Renal cortical epithelial cell (primary cell): ENCODE measurements at regions not wholly inside any gene's neighbourhood (a gene's known extent, or its start where the extent isn't known, plus 50 kb on each side); places are given as distances from the start of the nearest gene placed in this dataset.

Experiments used
- DNase-seq: peaks from one replicate; pipeline ENCODE4 v3.0.0-alpha.2; 2011; ENCODE audit warnings: low read depth

DNA sequence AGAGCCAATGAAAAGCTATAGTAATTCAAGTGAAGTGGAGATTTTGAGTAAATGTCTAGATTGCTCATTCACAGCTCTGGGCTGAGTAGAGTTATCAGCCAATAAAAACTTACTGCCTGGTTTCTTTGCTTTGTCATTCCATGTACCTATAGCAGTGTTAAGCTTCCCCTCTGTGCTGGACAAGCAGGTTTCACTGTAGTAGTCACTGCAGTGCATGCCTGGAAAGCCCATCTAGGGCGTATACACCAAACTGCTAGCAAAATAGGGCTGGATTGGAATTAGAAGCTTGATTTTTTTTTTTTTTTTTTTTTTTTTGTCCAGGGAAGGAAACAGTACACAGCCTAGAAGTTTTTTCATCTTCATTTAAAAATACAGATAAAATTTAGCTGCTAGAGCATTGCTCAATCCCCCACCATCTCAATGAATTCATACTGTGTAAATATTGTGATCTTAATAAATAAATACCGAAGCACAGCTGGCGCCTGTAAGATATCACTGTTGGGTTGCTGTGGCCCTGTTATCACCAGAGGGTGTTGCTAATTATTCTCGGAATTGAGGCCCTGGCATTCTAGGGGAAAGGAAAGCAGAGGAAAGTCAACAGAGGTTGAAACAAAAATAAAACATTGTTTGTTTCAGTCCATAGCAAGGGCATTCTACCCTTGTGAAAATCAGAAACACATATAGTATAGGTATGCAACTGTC lies 968.5 kb upstream of the GJE1 start:
- DNase-seq, result no peak

DNA sequence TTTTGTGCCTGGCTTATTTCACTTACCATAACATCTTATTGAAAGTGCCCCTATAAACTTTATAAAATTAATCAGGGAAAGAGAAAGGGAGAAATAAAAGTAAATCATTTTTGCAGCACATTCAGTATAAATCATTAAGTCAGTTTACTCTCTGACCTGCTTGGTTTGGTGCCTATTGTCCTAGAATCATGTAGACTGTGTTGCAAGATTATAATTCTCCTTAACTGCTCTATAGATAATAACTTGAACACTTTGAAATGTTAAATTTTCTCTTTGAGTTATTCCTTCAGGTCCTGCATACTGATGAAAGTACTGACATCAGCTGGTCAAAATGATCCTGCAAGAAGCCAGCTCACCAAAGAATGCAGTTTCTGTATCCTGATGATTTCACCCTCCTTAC lies 969.6 kb upstream of the GJE1 start:
- DNase-seq, result no peak

DNA sequence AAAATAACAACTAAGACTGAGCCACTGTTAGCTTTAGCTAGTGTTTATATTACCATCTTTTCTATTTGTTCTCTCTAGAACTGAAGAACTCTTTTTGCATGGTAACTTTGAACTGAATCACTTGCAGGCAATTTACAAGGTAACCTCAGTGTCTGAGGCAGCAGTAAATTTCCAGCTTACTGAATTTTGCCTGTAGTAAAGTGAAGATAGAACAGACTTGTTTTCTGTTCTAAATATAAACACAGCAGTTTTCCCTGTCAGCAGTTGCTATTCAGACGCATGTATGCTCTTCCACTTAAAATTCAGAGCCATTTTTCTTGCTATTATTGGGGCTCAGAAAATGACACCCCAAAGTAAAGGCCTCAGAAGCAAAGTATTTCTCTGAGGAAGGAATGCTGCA lies 974.0 kb upstream of the GJE1 start:
- DNase-seq, result no peak

DNA sequence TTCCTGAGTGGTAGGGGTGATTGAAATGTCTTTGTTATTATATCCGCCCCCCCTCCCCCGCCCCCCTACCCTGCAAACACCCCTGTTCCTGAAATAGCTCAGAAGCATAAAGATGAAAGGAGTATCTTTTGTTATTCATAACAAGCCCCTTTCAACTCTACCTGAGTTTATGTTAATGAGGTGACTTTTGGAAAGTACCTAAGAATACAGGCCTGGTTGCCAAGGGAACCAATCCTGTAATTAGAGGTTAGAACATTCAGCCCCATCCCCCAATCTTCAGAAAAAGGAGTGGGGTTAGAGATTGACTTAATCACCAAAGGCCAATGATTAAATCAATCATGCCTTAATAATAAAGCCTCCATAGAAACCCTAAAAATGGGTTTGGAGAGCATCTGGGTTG lies 979.2 kb upstream of the GJE1 start:
- DNase-seq, result peak; percentile 22

DNA sequence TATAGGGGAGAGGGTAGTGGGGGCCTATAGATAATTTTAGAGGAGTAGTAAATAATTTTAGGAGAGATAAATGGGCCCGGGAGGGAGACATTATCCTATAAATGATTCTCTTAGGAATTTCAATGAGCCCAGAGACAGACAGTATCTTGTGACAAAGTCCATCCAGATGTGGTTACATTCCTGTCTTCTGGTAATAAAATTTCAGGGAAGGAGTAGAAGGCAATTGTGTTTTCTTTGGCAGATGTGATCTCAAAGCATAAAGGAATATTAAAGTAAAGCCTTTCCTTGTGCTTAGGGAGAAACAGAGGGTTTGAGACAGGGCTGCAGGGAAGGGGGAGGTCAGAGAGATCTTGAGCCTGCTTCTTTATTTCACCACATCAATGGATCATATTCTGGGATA lies 979.8 kb upstream of the GJE1 start:
- DNase-seq, result no peak

DNA sequence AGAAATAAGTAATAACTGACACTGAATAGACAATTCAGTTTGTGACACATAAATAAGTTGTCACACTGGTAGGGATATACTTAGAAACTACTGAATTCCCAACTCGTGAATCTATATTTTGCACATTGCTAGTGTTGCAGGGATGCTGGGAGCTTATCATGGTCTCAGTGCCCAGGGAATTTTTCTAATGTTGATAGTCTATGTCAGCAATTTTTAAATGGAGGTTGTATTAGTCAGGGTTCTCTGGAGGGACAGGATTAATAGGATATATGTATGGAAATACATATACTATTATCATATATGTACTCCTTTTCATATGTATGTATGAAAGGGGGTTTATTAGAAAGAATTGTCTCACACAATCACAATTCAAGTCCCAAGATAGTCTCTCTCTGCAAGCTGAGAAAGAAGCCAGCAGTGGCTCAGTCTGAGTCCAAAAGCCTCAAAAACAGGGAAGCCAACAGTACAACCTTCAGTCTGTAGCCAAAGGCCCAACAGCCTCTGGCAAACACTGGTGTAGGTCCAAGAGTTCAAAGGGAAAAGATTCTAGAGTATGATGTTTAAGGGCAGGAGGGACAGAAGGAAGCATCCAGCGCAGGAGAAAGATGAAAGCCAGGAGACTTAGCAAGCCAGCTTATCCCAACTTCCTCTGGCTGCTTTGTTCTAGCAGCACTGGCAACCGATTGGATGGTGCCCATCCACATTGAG lies 980.9 kb upstream of the GJE1 start:
- DNase-seq, result no peak

DNA sequence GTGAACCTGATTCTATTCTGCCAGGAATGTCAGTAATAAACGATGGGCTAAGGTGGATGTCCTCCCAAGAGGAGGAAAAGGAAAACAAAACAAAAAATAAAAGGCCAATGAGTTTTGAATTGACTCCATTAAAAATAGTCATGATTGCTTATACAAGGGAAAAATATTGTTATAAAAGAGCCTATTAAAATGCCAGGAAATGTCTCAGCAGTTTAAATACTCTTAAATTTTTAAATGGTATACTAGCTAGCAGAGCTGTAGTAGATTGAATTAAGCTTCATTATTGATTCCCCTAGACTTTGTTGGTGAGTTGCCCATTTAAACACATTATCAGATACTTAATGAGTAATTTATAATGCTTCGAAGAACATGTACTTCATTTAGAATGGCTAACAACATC lies 990.9 kb upstream of the GJE1 start:
- DNase-seq, result no peak

DNA sequence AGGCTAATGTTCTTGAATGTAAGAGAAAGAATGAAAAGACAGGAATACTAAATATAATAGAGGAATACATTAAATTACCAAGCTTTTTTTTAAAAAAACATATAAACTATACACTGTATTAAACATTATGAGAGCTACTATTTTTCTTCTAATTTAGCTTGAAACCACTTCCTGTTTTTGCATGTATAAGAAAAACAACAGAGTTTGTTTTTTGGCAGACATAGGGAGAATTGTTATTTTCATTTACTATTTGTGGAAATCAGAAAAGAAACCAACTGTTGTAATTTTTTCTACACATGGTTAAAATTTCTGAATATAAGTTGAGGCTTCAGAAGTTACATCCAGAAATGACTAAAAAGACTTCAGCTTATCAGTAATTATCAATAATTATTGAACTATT lies 991.8 kb upstream of the GJE1 start:
- no peak for DNase-seq

DNA sequence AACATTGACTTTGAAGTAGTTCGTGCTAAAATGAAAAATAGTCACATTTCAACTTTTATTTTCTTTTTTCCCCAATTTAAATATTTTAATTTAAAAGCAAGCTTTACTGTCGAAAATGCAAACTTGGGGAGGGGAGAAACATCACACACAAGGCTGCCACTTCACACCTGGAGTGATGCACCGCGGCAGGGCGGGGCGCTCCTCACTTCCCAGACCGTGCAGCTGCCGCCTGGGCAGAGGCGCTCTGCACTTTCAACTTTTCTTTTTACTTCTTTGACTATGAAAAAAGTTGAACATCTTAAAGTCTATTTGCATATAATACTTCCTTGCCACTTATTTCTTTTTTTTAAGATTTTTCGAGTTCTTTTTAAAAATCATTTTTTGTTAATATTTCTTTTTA lies 993.3 kb upstream of the GJE1 start:
- no peak for DNase-seq

DNA sequence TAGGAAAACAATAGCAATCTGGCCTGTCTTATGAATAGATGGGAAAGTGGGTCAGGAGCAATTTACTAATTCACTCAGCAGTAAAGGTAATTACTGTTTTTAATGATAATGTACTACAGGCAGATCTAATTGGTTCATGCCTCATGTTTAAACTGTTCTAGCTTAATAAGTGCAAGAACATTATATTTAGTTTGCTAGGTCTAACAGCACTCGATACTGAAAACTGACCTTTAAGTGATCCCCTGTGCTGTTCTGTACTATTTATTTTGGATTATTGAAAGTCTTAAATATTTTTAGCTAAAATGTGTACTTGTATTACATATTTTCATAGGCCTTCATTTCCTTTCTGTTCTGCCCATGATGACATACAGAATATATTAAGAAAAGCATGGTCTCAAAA lies 998.0 kb upstream of the GJE1 start:
- no peak for DNase-seq

DNA sequence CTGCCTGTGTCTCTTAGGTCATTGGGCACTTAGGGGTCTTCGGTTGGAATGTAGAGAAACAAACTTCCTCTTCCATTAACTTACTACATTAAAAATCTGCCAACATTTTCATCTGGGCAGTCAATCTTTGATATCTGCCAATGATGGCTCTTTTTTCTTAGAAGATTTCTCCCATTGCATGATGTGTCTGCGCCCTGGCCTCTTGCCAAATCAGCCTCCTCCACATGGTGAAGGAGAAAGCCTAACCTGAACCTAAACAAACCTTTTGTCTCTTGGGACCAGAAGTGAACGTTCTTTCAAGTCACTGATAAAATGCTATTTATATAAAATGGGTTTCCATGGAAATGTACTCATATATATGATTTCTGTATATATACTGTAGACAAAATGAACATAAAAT lies 998.9 kb upstream of the GJE1 start:
- no peak for DNase-seq

DNA sequence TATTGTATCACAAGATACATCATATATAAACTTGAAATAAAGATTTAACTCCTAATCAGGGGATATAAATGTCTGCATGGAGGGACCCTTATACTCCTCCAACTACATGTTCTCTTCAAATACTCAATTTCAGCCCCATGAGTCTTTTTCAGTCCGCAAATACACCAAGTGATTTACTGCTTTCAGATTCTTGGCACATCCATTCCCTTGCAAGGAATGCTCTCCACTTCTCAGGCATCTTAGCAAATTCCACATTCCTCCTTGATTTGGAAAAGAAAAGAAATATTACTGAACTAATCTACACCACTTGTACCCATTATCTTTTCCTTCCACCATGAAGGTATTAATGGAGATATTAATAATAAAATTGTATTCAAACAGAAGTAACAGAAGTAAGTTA lies 999.4 kb upstream of the GJE1 start:
- no peak for DNase-seq

DNA sequence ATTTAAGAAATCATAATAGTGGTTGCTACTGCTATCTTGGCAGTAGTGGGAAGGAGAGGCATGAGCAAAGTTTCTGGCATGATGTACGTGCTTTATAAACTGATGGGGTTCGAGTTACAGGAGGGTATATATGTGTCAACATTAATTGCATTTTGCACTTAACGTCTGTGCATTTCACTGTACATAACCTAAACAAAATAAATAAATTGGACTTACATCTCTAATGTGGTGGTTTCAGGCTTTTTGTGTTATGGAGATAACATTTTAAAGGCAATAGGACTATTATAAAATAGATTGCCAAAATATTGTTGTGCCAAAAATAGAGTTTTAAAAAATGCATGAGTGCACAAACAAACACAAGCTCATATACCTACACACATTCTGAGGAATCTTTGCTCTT lies 1001.1 kb upstream of the GJE1 start:
- DNase-seq, result no peak

DNA sequence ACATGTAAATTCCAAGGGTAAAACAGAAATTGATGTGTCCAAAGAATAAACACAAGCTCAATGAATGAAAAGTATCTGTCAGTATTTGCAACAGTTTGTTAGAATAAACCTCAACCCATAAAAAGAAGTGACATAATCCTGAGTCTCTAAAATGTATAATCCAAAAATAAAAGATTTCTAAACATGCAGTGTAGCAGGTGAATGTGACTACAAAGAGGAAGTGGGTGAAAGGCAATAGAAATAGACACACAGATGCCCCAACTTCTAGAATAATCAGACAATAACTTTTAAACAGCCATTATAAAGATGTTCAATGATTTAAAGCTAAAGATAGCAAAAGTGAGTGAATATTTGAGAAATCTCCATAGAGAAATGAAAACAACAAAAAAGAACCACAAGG lies 1009.2 kb upstream of the GJE1 start:
- DNase-seq, result no peak

DNA sequence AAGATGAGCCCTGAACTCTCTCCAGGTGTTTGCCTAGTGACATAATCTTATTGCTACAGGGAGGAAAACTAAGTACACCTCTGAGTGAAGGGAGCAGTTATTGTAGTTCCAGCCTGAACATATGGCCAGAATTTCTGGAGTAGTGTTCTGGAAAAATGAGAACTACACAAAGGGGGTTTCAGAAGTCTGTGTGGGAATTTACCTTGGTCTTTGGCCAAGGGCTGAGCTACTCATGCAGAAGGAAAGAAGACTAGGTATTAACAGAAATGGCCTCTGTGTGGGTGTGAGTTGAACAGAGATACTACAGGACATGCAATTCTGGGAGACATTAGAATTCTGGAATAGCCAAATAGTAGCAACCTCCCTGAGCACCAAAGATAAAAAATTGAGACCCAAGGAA lies 1009.7 kb upstream of the GJE1 start:
- peak; percentile 71 for DNase-seq

DNA sequence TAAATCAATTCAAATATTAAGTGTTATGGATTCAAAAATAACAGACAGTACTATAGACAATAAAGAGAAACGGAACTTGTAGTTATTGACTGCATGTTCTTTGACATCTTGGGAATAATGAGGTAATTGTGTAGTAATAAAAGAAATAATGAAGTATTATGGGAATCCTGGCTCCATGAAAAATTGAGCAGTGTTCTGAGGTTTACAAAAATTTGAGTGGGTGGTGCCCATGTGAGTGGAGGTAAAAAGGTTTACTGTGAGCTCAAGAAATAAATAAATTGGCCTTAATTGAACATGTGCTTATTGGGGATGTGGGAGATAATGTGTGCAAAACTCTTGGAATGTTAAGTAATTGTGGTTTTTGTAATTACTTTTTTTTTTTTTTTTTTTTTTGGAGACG lies 1013.7 kb upstream of the GJE1 start:
- DNase-seq, result no peak

DNA sequence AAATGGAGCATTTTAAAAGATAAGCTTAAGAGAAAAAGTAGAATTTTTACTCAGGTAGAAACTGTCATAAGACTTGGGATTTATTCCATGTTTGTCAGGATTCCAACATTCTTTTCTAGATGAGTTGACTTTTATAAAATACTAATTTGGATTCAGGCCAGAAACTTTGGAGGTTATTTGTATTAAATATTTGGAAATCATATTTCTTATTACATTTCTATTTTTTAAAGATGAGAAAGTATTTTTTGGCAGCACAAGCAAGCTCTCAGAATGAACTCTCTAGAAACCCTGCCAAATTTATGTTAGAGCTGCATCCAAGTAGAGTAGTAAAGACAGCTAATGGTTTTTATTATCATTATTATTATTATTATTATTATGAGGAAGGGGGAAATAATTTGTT lies 1014.9 kb upstream of the GJE1 start:
- DNase-seq, result no peak

DNA sequence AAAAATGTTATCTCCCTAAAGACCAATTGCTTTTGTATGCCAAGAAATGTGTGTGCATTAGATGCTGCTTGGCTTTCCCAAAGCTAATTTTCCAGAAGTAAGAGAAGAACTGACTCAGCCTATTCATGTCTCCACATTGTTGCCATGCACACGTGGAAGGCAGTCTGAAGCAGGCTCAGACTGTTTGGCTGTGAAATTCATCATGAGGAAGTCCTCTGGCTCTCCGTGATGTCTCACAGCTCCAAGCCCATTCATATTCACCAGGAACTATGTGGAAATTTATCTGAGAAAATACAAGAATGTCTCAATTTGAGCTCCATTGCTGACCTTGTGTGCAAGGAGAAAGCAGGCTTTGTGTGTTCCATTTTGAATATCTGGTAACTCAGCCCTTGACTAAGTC lies 1022.2 kb upstream of the GJE1 start:
- DNase-seq, result peak; percentile 42

DNA sequence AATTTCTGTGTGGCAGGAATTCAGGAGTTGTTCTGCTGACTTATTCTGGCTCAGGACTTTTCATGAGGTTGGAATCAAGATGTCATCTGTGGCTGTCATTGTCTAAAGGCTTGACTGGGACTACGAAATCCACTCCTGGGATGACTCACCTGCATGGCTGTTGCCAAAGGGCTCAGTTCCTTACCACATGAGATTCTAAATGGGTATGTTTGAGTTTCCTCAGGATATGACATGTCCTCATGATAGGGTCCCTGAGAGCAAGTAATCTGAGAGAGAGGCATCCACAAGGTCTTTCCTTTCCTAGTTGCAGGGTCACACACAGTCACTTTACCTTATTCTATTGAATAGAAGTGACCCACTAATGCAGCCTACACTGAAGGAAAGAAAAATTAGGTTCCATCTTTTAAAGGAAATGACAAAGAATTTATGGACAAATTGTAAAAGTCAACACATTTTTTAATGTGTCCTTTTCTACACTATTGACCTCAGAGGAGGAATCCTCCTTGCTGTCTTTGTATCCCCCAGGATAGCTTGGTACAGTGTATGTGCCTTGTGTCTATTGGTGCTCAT lies 1025.0 kb upstream of the GJE1 start:
- DNase-seq, result peak; percentile 88

DNA sequence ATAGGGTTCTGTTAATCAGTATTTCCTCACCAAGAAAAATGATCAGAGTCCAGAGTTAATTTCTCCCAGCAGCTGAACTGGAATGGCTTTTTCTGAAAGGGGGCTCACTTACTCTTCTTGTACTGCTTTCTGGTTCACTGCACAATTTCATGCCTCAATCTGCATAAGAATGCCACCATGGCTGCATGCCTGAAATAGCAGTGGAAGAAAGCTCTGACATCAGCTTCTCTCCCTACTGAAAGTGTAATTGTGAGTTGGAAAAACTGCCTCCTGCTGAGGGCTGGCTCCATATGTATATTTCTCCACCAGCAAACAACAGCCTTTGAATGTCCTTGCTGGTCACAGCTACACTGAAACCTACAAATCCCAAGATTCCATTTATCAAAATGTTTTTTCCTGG lies 1027.2 kb upstream of the GJE1 start:
- DNase-seq, result peak; percentile 99

DNA sequence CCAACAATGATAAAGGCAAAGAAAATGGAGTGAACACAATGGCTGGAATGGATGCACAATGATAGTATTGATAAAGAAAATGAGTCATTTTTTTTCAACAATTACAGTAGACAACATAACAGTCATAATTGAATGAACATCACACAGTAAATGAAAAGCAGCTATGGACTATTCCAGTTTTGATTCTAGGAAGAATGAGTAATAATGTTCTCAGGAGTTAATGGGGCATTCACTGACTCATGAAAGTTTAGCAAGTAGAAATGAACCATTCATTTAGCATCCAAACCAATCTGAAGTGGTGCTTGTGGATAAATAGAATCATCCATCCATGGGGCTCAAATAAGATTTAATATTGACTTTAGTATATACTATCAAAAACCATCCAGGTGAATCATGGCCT lies 1029.5 kb upstream of the GJE1 start:
- peak; percentile 98 for DNase-seq

DNA sequence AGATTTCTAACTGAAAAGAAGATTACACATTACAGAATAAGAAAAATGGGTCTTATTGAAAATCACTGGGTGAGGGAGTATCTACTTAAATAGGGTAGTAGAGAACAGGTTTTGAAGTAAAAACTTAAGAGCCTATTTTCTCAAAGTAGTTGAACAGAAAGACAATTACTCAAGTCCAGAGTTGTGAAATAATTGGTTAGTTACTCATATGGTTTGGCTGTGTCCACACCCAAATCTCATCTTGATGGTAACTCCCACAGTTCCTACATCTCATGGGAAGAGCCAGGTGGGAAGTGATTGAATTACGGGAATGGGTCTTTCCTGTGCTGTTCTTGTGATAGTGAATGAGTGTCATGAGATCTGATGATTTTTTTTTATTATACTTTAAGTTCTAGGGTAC lies 1035.3 kb upstream of the GJE1 start:
- peak; percentile 56 for DNase-seq

DNA sequence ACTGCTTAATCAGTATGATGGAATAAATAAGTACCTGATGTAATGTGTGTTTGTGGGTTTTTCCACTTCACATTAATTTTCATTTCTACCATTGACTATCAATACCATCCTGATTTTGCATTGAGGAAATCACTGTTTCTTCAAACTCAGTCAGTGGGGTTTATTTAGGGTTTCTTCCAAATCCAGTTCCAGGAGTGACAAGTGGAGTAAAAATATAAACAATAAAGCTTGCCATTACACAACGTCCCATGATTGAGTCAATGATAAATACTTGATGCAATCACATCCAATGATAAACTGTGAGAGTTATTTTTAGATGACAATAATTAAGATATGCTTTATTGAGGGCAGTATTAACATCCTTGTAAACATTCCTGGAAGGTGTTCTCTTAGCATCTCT lies 1037.4 kb upstream of the GJE1 start:
- no peak for DNase-seq

DNA sequence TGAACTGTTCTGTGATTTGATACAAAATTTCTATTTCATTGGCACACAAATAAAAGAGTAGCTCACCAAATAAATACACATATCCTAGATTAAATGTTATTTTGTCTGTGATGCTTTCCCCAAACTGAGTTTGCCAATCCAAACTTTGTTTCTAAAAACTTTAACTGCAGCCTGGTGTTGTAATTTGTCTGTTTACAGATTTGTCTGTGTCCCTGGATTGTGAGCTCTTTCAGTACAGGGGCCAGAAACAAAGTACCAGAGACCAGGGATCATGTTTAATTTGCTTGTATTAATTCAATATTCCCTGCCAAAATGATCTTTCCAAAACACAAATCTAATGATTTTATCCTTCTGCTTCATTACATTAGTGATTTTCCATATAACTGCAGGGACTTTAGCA lies 1044.6 kb upstream of the GJE1 start:
- no peak for DNase-seq
